H9 (cell line): ENCODE measurements at regions not wholly inside any gene's neighbourhood (a gene's known extent, or its start where the extent isn't known, plus 50 kb on each side); places are given as distances from the start of the nearest gene placed in this dataset.

Experiments used
- DNase-seq: peaks from one replicate; pipeline ENCODE4 v3.0.0-alpha.2; 2017
- H2AFZ ChIP-seq: one replicate; pipeline ENCODE4 v1.6.1; 2013; ENCODE audit warnings: mild to moderate bottlenecking, low read length, control low read depth, moderate library complexity
- H2AK5ac ChIP-seq: 2 replicates; pipeline ENCODE4 v1.6.1; 2013; ENCODE audit warnings: low read length, control low read depth, mixed read lengths; ENCODE audit not compliant: insufficient read length
- H2BK120ac ChIP-seq: one replicate; pipeline ENCODE4 v1.6.1; 2013; ENCODE audit warnings: low read depth, mild to moderate bottlenecking, low read length, control low read depth, inconsistent platforms; ENCODE audit not compliant: poor library complexity, severe bottlenecking
- H2BK12ac ChIP-seq: 2 replicates; pipeline ENCODE4 v1.6.1; 2013; ENCODE audit warnings: low read length, control low read depth, mixed read lengths, low read depth; ENCODE audit not compliant: insufficient read length
- H2BK15ac ChIP-seq: 2 replicates; pipeline ENCODE4 v1.6.1; 2013; ENCODE audit warnings: low read depth, low read length, control low read depth
- H2BK20ac ChIP-seq: one replicate; pipeline ENCODE4 v1.6.1; 2013; ENCODE audit warnings: low read depth, mild to moderate bottlenecking, low read length, control low read depth, inconsistent platforms; ENCODE audit not compliant: poor library complexity, severe bottlenecking
- H2BK5ac ChIP-seq: 2 replicates; pipeline ENCODE4 v1.6.1; 2013; ENCODE audit warnings: low read length, control low read depth, mixed read lengths; ENCODE audit not compliant: insufficient read length
- H3K14ac ChIP-seq: 2 replicates; pipeline ENCODE4 v1.6.1; 2013; ENCODE audit warnings: low read length, control low read depth; ENCODE audit not compliant: insufficient read depth
- H3K18ac ChIP-seq: 2 replicates; pipeline ENCODE4 v1.6.1; 2013; ENCODE audit warnings: low read depth, mild to moderate bottlenecking, mixed read lengths, low read length, control low read depth; ENCODE audit not compliant: insufficient read length
- H3K23ac ChIP-seq: 2 replicates; pipeline ENCODE4 v1.6.1; 2013; ENCODE audit warnings: low read length, control low read depth, mixed read lengths, low read depth; ENCODE audit not compliant: insufficient read length
- H3K23me2 ChIP-seq: 2 replicates; pipeline ENCODE4 v1.6.1; 2013; ENCODE audit warnings: low read depth, mild to moderate bottlenecking, mixed read lengths, low read length, control low read depth; ENCODE audit not compliant: insufficient read length, poor library complexity, severe bottlenecking
- H3K27ac ChIP-seq: 2 replicates; pipeline ENCODE4 v1.5.1; 2013; ENCODE audit warnings: low read length, control low read depth, mixed read lengths, low read depth; ENCODE audit not compliant: insufficient read length
- H3K27me3 ChIP-seq: 2 replicates; pipeline ENCODE4 v1.6.1; 2013; ENCODE audit warnings: low read length, control low read depth, inconsistent platforms; ENCODE audit not compliant: insufficient read depth
- H3K4ac ChIP-seq: 2 replicates; pipeline ENCODE4 v1.6.1; 2013; ENCODE audit warnings: low read depth, mild to moderate bottlenecking, control low read depth, inconsistent platforms, low read length, moderate library complexity
- H3K4me1 ChIP-seq: 2 replicates; pipeline ENCODE4 v1.6.1; 2013; ENCODE audit warnings: low read length, control low read depth, inconsistent platforms; ENCODE audit not compliant: insufficient read depth
- H3K4me2 ChIP-seq: 2 replicates; pipeline ENCODE4 v1.6.1; 2013; ENCODE audit warnings: low read length, control low read depth, mixed read lengths; ENCODE audit not compliant: insufficient read length, insufficient read depth
- H3K56ac ChIP-seq: 2 replicates; pipeline ENCODE4 v1.6.1; 2013; ENCODE audit warnings: low read depth, mild to moderate bottlenecking, mixed read lengths, low read length, control low read depth; ENCODE audit not compliant: insufficient read length
- H3K79me1 ChIP-seq: 2 replicates; pipeline ENCODE4 v1.6.1; 2013; ENCODE audit warnings: low read depth, mild to moderate bottlenecking, moderate library complexity, low read length, control low read depth, inconsistent platforms; ENCODE audit not compliant: insufficient read depth, poor library complexity, severe bottlenecking
- H3K79me2 ChIP-seq: 2 replicates; pipeline ENCODE4 v1.6.1; 2013; ENCODE audit warnings: low read length, control low read depth, inconsistent platforms; ENCODE audit not compliant: insufficient read depth
- H3K9ac ChIP-seq: 2 replicates; pipeline ENCODE4 v1.6.1; 2013; ENCODE audit warnings: low read length, control low read depth, mixed read lengths; ENCODE audit not compliant: insufficient read length; ENCODE audit errors: extremely low read depth
- H3K9me3 ChIP-seq: one replicate; pipeline ENCODE4 v1.6.1; 2013; ENCODE audit warnings: low read depth, low read length, inconsistent platforms; ENCODE audit not compliant: control insufficient read depth
- H3T11ph ChIP-seq: one replicate; pipeline ENCODE4 v1.6.1; 2013; ENCODE audit warnings: mild to moderate bottlenecking, low read length, control low read depth, inconsistent platforms
- H4K20me1 ChIP-seq: one replicate; pipeline ENCODE4 v1.6.1; 2013; ENCODE audit not compliant: control insufficient read depth, insufficient read length, insufficient read depth
- H4K5ac ChIP-seq: 2 replicates; pipeline ENCODE4 v1.6.1; 2013; ENCODE audit warnings: low read depth, mild to moderate bottlenecking, mixed read lengths, low read length, control low read depth; ENCODE audit not compliant: insufficient read length
- H4K8ac ChIP-seq: replicated peaks from 2 replicates; pipeline ENCODE4 v1.6.1; 2013; ENCODE audit warnings: low read length, control low read depth, mixed read lengths, low read depth; ENCODE audit not compliant: insufficient read length
- H4K91ac ChIP-seq: 2 replicates; pipeline ENCODE4 v1.6.1; 2013; ENCODE audit warnings: low read depth, mild to moderate bottlenecking, moderate library complexity, mixed read lengths, low read length, control low read depth; ENCODE audit not compliant: insufficient read length
- H3K27ac Mint-ChIP-seq, 3 experiments: 2 replicates in 2 of 3; 3 replicates in 1 of 3; pipeline ENCODE4 v1.8.0; 2020 to 2021; ENCODE audit warnings: mixed read lengths in 3 of 3, mild to moderate bottlenecking in 1 of 3, moderate library complexity in 1 of 3
- H3K27me3 Mint-ChIP-seq: 2 replicates; pipeline ENCODE4 v1.8.0; 2021; ENCODE audit warnings: low read depth, mild to moderate bottlenecking, moderate library complexity, mixed read lengths
- H3K36me3 Mint-ChIP-seq, 3 experiments: 2 replicates in 2 of 3; 3 replicates in 1 of 3; pipeline ENCODE4 v1.8.0; 2020 to 2021; ENCODE audit warnings: low read depth in 3 of 3, mixed read lengths in 3 of 3; ENCODE audit not compliant: insufficient read depth in 1 of 3
- H3K4me1 Mint-ChIP-seq, 2 experiments: 2 replicates each; pipeline ENCODE4 v1.8.0; 2020; ENCODE audit warnings: mixed read lengths in 2 of 2
- H3K4me3 Mint-ChIP-seq, 2 experiments: 2 replicates in 1 of 2; 3 replicates in 1 of 2; pipeline ENCODE4 v1.8.0; 2020 to 2021; ENCODE audit warnings: mild to moderate bottlenecking in 2 of 2, mixed read lengths in 2 of 2, moderate library complexity in 1 of 2
- H3K9me3 Mint-ChIP-seq, 2 experiments: 2 replicates in 1 of 2; 3 replicates in 1 of 2; pipeline ENCODE4 v1.8.0; 2020; ENCODE audit warnings: mild to moderate bottlenecking in 2 of 2, mixed read lengths in 2 of 2, moderate library complexity in 1 of 2
- CTCF ChIP-seq: fragments of 200-600 bp; sonication (generic); conservative IDR thresholded peaks from 3 replicates; pipeline ENCODE4 v1.8.0; 2021; ENCODE audit warnings: antibody characterized with exemption, mild to moderate bottlenecking
- WGBS: extraction: QIAGEN DNeasy Blood & Tissue Kit; methylation state at CpG from one replicate; pipeline ENCODE4 v1.1.7; 2013; ENCODE audit warnings: missing lambda C conversion rate, low lambda C conversion rate, mixed read lengths; ENCODE audit not compliant: insufficient read length; ENCODE audit errors: extremely low coverage; 5-methylcytosine and 5-hydroxymethylcytosine counted together

GRCh38 chr3:28718074-28718849 lies 369.6 kb upstream of the AZI2 start:
- no peak overlapping the region for H3K4ac ChIP-seq
- no peak overlapping the region for H2BK12ac ChIP-seq
- H3K9me3 ChIP-seq: no peaks in the 10 kb centered on the region
- H4K20me1 ChIP-seq: no peaks in the 10 kb centered on the region
- H4K8ac ChIP-seq: no peak overlapping the region
- H3K23ac ChIP-seq: no peak overlapping the region
- H2BK15ac ChIP-seq: no peak overlapping the region
- DNase-seq: no peak
- H3K18ac ChIP-seq: no peak overlapping the region
- no peak overlapping the region for H3K14ac ChIP-seq
- H4K91ac ChIP-seq: no peak overlapping the region
- no peak overlapping the region for H2BK20ac ChIP-seq
- no peak overlapping the region for H2AK5ac ChIP-seq
- H4K5ac ChIP-seq: no peak overlapping the region
- H2AFZ ChIP-seq: no peak overlapping the region
- H3K4me1 ChIP-seq: no peaks in the 10 kb centered on the region
- no peak overlapping the region for H3K4me2 ChIP-seq
- no peak overlapping the region for H3K27ac ChIP-seq
- H3K27ac Mint-ChIP-seq: no peak overlapping the region
- H3K79me1 ChIP-seq: no peaks in the 10 kb centered on the region
- H2BK120ac ChIP-seq: no peak overlapping the region
- no peaks in the 10 kb centered on the region for H3K27me3 Mint-ChIP-seq
- H3K23me2 ChIP-seq: no peaks in the 10 kb centered on the region
- H3T11ph ChIP-seq: no peak overlapping the region
- no peak overlapping the region for H3K56ac ChIP-seq
- no peaks in the 10 kb centered on the region for H3K79me2 ChIP-seq
- H3K4me1 Mint-ChIP-seq: peaks cover 5 to 9% of the 10 kb centered on the region in 2 experiments; a peak in 3 of 4 replicates
- peaks cover 0 to 3% of the 10 kb centered on the region in 2 experiments; a peak in 1 of 5 replicates for H3K9me3 Mint-ChIP-seq
- no CpG with 5 or more reads among the region's 4 CpGs for WGBS
- no peak overlapping the region for H3K4me3 Mint-ChIP-seq
- no peak for TF ChIP-seq CTCF
- no peak overlapping the region for H3K9ac ChIP-seq
- no peaks in the 10 kb centered on the region for H3K27me3 ChIP-seq
- no peak overlapping the region for H2BK5ac ChIP-seq
- peaks cover 0 to 6% (median 0%) of the 10 kb centered on the region in 3 experiments; a peak in 1 of 7 replicates for H3K36me3 Mint-ChIP-seq
